HG03196 (cell line): ENCODE measurements at regions not wholly inside any gene's neighbourhood (a gene's known extent, or its start where the extent isn't known, plus 50 kb on each side); places are given as distances from the start of the nearest gene placed in this dataset.

ENCODE experiments used
- ATAC-seq: cut with Tn5 transposase; IDR thresholded peaks from one replicate; pipeline ENCODE4 v1.9.1; 2021; ENCODE audit not compliant: unreplicated experiment

GRCh38 chr12:86331457-86331856 is 75.3 kb upstream of the MGAT4C start:
- ATAC-seq, result no peak

- ATAC-seq, result no peak
These were observed 74.8 kb upstream of the MGAT4C start for GRCh38 chr12:86331012-86331411.

DNA sequence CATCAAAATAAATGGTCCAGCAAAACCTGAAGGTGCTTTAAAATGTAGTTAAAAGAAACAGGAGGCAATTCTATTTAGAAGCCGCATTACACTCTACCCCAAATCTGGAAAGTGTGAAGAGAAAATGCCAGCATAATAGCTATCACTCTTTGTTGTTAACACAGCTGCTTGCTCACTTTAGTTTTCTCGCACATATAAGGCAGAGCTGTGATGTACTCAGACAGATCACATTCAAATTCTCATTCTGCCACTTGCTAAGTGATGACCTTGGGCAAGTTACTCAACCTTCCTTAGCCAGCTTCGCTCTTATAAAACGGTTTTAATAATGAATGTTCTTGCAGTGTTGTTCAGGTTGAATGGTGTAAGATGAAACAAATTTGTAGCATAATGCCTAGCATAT is 56.0 kb upstream of the MGAT4C start:
- no peak for ATAC-seq
